Vagina (tissue), 2 donors: ENCODE measurements at regions not wholly inside any gene's neighbourhood (a gene's known extent, or its start where the extent isn't known, plus 50 kb on each side); places are given as distances from the start of the nearest gene placed in this dataset.
"Not testable (repeated sequence)": the region's sequence is repeated elsewhere in the genome, so short reads cannot be mapped to it uniquely, and the experiment has no call there.

ENCODE experiments used
- CTCF ChIP-seq, 3 experiments: fragments of 450-650 bp in 2 of 3; fragments of 200-600 bp in 1 of 3; sonication (generic) in 1 of 3; IDR thresholded peaks; one replicate each; pipeline ENCODE4 v1.5.1; 2017 to 2019; ENCODE audit warnings: antibody characterized with exemption in 3 of 3, mild to moderate bottlenecking in 2 of 3, moderate library complexity in 2 of 3
- POLR2AphosphoS5 ChIP-seq, 2 donors: sonication (generic); formaldehyde crosslinking; IDR thresholded peaks; one replicate each; pipeline ENCODE4 v1.9.0; 2017; ENCODE audit warnings: antibody characterized with exemption in 2 of 2, mild to moderate bottlenecking in 2 of 2, low read depth in 1 of 2; ENCODE audit not compliant: insufficient read depth in 1 of 2

GRCh38 chr11:71664941-71665340 is 82.3 kb upstream of the KRTAP5-11 start:
- TF ChIP-seq POLR2AphosphoS5 (IDR thresholded peaks at IDR 0.05; ENCODE audit: insufficient read depth in 1 of 2, low read depth in 1 of 2); CTCF (IDR thresholded peaks at IDR 0.05): not testable (repeated sequence)
